Keratinocyte (primary cell): ENCODE measurements at regions not wholly inside any gene's neighbourhood (a gene's known extent, or its start where the extent isn't known, plus 50 kb on each side); places are given as distances from the start of the nearest gene placed in this dataset.

Source experiments
- DNase-seq: peaks from one replicate; pipeline ENCODE4 v3.0.0-alpha.2; 2011; ENCODE audit warnings: low read depth, missing footprints, low spot score
- FAIRE-seq: peaks from 2 replicates; lab custom pipeline; 2011; peaks lifted over from hg19 to GRCh38; lab: Jason Lieb, UNC
- H2AFZ ChIP-seq: 2 replicates; pipeline ENCODE4 v1.6.0; 2012; ENCODE audit warnings: low read length, control low read depth, inconsistent platforms; ENCODE audit not compliant: control insufficient read depth
- H3K27ac ChIP-seq: 2 replicates; pipeline ENCODE4 v1.5.1; 2011; ENCODE audit warnings: low read length; ENCODE audit not compliant: control insufficient read depth, insufficient read depth
- H3K27me3 ChIP-seq: 3 replicates; pipeline ENCODE4 v1.6.0; 2011; ENCODE audit warnings: low read length; ENCODE audit not compliant: control insufficient read depth, insufficient read depth; ENCODE audit errors: extremely low read depth
- H3K36me3 ChIP-seq, 2 experiments: 2 replicates in 1 of 2; 3 replicates in 1 of 2; pipeline ENCODE4 v1.5.1; 2011; ENCODE audit warnings: low read length in 2 of 2, mild to moderate bottlenecking in 1 of 2; ENCODE audit not compliant: control insufficient read depth in 2 of 2, insufficient read depth in 2 of 2; ENCODE audit errors: extremely low read depth in 1 of 2
- H3K4me1 ChIP-seq: 3 replicates; pipeline ENCODE4 v1.5.1; 2011; ENCODE audit warnings: low read length; ENCODE audit not compliant: control insufficient read depth, insufficient read depth; ENCODE audit errors: extremely low read depth
- H3K4me2 ChIP-seq: 3 replicates; pipeline ENCODE4 v1.6.0; 2011; ENCODE audit warnings: low read depth, low read length; ENCODE audit not compliant: control insufficient read depth, insufficient read depth; ENCODE audit errors: extremely low read depth
- H3K4me3 ChIP-seq, 3 experiments: fragments of 200-600 bp in 1 of 3; sonication (generic) in 1 of 3; 2 replicates in 2 of 3; 3 replicates in 1 of 3; pipeline ENCODE4 v1.5.1; 2011 to 2016; ENCODE audit warnings: low read length in 3 of 3, mild to moderate bottlenecking in 3 of 3, control low read depth in 2 of 3, inconsistent platforms in 1 of 3, low read depth in 1 of 3, mixed read lengths in 1 of 3, mixed run types in 1 of 3, moderate library complexity in 1 of 3; ENCODE audit not compliant: control insufficient read depth in 2 of 3, insufficient read depth in 2 of 3; ENCODE audit errors: extremely low read depth in 1 of 3
- H3K79me2 ChIP-seq: 2 replicates; pipeline ENCODE4 v1.6.0; 2012; ENCODE audit warnings: low read length; ENCODE audit not compliant: control insufficient read depth, insufficient read depth
- H3K9ac ChIP-seq: 3 replicates; pipeline ENCODE4 v1.6.0; 2011; ENCODE audit warnings: low read length; ENCODE audit not compliant: control insufficient read depth, insufficient read depth; ENCODE audit errors: extremely low read depth
- H3K9me1 ChIP-seq: 3 replicates; pipeline ENCODE4 v1.6.0; 2011; ENCODE audit warnings: low read length; ENCODE audit not compliant: control insufficient read depth, insufficient read depth; ENCODE audit errors: extremely low read depth
- H3K9me3 ChIP-seq: 2 replicates; pipeline ENCODE4 v1.5.1; 2012; ENCODE audit warnings: low read depth, low read length; ENCODE audit not compliant: control insufficient read depth
- H4K20me1 ChIP-seq: 3 replicates; pipeline ENCODE4 v1.6.0; 2011; ENCODE audit warnings: low read length; ENCODE audit not compliant: control insufficient read depth, insufficient read depth; ENCODE audit errors: extremely low read depth
- EZH2 ChIP-seq: IDR thresholded peaks from one replicate; pipeline ENCODE4 v1.6.1; 2012; ENCODE audit warnings: inconsistent platforms, mild to moderate bottlenecking, low read length, moderate library complexity
- dilution Hi-C: fragments of 300-500 bp; cut with MboI; formaldehyde crosslinking; loops from one replicate; pipeline ENCODE4 v1.7.0; 2020; ENCODE audit warnings: low sequenced_read_pairs; ENCODE audit not compliant: extremely low pct_ligation_motif_present
- small RNA-seq, 3 experiments: library from RNA; depleted of rRNA; stranded (forward); fragments of <200 nt; gene quantifications; one replicate each; pipeline ENCODE3, GENCODE V24; 2012; ENCODE audit warnings: low read depth in 3 of 3, low replicate concordance in 1 of 3; ENCODE audit not compliant: insufficient read length in 3 of 3
- TF ChIP-seq, protein P1 (sequence below), 3 experiments: IDR thresholded peaks in 1 of 3; conservative IDR thresholded peaks in 1 of 3; optimal IDR thresholded peaks in 1 of 3; 2 replicates in 2 of 3; 3 replicates in 1 of 3; pipeline versions ENCODE3 to v1.5.1; 2011; ENCODE audit warnings: low read length in 3 of 3, mild to moderate bottlenecking in 3 of 3, moderate library complexity in 2 of 3, control low read depth in 1 of 3, inconsistent platforms in 1 of 3; ENCODE audit not compliant: insufficient read depth in 2 of 3; ENCODE audit errors: extremely low read depth in 1 of 3

DNA sequence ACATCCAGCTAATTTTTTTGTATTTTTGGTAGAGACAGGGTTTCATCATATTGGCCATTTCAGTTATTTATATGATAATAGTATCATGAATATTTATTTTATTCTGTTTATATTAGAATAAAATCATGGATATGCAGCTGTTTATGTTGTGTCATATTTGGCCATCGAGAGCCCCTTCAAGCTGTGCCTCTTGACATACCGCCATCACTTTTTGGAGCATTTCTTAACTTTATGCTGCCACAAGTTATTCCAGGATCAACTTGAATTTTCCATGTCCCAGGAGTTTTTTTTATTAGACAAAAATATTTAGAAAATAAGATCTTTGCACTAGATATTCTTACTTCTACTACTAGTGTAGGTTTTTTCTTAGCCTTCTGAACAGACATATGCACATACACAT is 1067.0 kb upstream of the LRRTM3 start:
- Histone ChIP-seq H3K9me3 (no peaks in the 10 kb centered on the region), H3K27ac (no peak overlapping the region), H3K9me1 (no peaks in the 10 kb centered on the region), H3K4me3 (no peak overlapping the region), H3K4me1 (peaks cover 12% of the 10 kb centered on the region), H2AFZ (no peak overlapping the region), H3K4me2 (no peak overlapping the region), H3K36me3 (no peaks in the 10 kb centered on the region), H3K79me2 (no peaks in the 10 kb centered on the region), H4K20me1 (no peaks in the 10 kb centered on the region), H3K9ac (no peak overlapping the region), H3K27me3 (no peaks in the 10 kb centered on the region)
- dilution Hi-C loops, result no loop called here
- FAIRE-seq (no peak), DNase-seq (no peak)
- no peak for TF ChIP-seq EZH2
- TF ChIP-seq, protein P1, sequence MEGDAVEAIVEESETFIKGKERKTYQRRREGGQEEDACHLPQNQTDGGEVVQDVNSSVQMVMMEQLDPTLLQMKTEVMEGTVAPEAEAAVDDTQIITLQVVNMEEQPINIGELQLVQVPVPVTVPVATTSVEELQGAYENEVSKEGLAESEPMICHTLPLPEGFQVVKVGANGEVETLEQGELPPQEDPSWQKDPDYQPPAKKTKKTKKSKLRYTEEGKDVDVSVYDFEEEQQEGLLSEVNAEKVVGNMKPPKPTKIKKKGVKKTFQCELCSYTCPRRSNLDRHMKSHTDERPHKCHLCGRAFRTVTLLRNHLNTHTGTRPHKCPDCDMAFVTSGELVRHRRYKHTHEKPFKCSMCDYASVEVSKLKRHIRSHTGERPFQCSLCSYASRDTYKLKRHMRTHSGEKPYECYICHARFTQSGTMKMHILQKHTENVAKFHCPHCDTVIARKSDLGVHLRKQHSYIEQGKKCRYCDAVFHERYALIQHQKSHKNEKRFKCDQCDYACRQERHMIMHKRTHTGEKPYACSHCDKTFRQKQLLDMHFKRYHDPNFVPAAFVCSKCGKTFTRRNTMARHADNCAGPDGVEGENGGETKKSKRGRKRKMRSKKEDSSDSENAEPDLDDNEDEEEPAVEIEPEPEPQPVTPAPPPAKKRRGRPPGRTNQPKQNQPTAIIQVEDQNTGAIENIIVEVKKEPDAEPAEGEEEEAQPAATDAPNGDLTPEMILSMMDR (optimal IDR thresholded peaks at IDR 0.05 in 1 of 3, IDR thresholded peaks at IDR 0.05 in 1 of 3, conservative IDR thresholded peaks at IDR 0.05 in 1 of 3; ENCODE audit: extremely low read depth in 1 of 3, insufficient read depth in 2 of 3, low read length in 3 of 3), result no peak

DNA sequence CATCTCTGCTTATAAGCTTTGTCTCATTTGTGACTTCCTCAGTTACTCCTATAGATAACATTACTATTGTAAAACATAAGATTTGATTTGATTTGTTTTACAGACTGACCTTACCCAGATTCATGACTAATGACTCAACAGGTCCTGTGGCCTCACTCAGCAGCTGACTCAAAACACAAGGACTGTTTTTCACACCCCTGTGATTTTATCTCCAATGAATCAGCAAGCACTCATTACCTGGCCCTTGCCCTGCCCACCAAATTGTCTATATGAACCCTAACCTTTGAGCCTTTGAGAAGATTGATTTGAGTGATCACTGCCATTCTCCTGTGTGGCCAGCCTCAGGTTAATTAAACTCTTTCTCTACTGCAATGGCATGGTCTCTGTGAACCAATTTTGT is 1064.6 kb upstream of the LRRTM3 start:
- DNase-seq (peak; percentile 4), FAIRE-seq (peak; percentile 94)
- Histone ChIP-seq H3K79me2 (no peaks in the 10 kb centered on the region), H3K27me3 (no peaks in the 10 kb centered on the region), H3K27ac (no peak overlapping the region), H3K4me2 (peak overlapping the region; percentile 9), H3K9ac (no peak overlapping the region), H2AFZ (peak overlapping the region; percentile 54), H3K4me3 (no peak overlapping the region), H3K36me3 (no peaks in the 10 kb centered on the region), H3K4me1 (peaks cover 12% of the 10 kb centered on the region), H3K9me1 (no peaks in the 10 kb centered on the region), H3K9me3 (no peaks in the 10 kb centered on the region), H4K20me1 (no peaks in the 10 kb centered on the region)
- dilution Hi-C loops, result no loop called here
- no peak for TF ChIP-seq EZH2
- TF ChIP-seq, protein P1 (optimal IDR thresholded peaks at IDR 0.05 in 1 of 3, IDR thresholded peaks at IDR 0.05 in 1 of 3, conservative IDR thresholded peaks at IDR 0.05 in 1 of 3; ENCODE audit: extremely low read depth in 1 of 3, insufficient read depth in 2 of 3, low read length in 3 of 3), result no peak

Small RNA genes lying in the stretch of these regions (small RNA-seq; reads per million reads assigned to genes)
- 0 reads per million in 3 experiments for gene CYP2C61P
